ENCODE measurements at regions not wholly inside any gene's neighbourhood (a gene's known extent, or its start where the extent isn't known, plus 50 kb on each side); places are given as distances from the start of the nearest gene placed in this dataset.
"Not testable (repeated sequence)": the region's sequence is repeated elsewhere in the genome, so short reads cannot be mapped to it uniquely, and the experiment has no call there.

DNA sequence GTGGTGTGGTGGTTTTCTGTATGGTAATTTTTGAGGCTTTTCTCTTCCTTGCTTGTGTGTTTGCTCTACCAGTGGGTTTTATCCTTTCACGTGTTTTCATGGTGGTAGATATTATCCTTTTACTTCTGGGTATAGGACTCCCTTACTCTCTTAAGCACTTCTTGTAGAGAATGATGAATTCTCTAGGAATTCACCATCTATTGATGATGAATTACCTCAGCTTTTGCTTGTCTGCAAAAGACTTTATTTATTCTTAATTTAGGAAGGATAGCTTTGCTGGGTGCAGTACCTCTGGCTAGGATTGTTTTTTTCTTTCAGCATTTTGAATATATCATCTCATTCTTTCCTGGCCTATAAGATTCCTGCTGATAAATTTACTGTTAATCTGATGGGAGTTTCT, 415.3 kb downstream of the PDGFC start:
- POLR2A ChIA-PET, result no interaction called here
- CTCF ChIA-PET, result no interaction called here

DNA sequence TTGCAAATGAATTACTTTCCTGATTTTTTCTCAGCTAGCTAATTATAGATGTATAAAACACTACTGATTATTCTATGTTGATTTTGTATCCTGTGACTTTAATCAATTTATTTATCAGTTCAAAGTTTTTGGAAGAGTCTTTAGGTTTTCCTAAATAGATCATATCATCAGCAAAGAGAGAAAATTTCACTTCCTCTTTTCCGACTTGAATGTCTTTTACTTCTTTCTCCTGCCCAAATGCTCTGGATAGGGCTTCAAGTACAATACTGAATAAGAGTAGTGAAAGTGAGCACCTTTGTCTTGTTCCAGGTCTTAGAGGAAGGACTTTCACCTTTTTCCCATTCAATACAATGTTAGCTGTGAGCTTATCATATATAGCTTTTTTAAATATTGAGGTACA, 417.9 kb downstream of the PDGFC start:
- POLR2A ChIA-PET, result no interaction called here
- CTCF ChIA-PET, result no interaction called here

DNA sequence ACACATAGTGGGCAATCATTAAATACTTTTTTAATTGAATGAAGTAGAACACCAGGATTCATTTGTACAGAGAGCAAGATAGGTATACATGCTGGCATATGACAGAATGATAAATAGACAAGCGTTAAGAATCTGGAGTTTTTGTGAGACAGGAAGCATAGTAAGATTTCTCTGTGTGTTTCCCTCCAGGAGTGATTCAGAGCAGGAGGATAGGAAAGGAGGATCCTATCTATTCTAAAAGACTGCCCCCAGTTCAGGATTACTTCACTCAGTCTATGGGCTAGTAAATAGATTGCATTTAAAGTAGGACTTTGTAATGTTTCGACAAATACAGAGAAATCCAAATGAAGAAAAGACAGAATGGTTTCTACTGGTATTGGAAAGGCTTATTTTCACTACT, 423.7 kb downstream of the PDGFC start:
- ChIA-PET POLR2A (no interaction called here), CTCF (no interaction called here)

DNA sequence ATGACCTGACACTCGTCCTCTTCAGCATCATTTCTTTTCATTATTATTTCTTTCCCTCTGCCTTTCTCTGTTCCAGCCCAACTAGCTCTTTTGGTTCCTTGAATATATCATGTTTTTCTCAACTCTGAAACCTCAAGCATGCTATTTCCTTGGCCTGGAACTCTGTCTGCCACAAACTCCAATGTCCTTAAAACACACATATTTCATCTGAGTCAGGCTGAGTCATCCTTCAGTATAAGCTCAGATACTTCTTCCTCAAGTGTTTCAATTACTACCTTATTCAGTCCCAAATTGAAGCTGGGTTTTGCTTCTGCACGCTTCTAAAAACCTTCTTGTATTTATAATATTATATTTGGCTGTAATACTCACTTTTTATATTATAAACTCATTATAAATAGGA, 424.2 kb downstream of the PDGFC start:
- CTCF ChIA-PET, result no interaction called here
- POLR2A ChIA-PET, result no interaction called here

DNA sequence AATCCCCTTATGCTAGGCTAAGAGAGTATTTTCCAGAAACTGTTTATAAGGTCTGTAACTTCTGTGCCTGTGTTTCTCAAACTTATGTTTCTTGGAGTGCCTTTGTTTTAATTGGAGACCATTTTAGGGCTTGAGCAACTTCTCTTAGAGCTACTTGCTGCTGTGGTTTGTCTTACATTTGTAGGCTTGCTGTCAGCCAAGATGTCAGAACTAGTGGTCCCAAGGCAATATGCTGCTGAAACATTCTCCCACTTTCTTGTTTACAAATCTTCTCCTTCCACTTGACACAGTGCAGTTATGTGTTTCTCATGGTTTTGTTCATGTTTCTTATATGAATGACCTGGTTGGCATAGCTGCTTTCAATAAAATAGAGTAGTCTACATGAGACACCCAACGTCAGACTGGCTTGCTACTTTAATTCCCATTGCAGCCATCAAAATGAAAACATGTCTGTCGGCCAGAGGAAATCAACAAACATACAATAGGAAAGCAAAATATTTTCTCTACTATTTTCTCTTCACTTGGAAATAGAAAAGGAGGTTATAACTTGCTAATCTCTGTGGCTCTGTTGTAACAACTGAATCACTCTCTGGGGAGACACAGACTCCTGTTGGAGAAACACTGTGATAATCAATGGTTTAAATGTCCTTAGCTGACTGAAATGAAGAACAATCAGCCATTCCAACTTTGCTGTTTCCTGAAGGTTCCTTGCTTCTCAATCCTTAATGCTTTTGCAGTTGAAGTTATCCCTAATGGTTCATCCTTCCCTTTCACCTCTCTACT, 426.4 kb downstream of the PDGFC start:
- ChIA-PET CTCF (no interaction called here), POLR2A (no interaction called here)

DNA sequence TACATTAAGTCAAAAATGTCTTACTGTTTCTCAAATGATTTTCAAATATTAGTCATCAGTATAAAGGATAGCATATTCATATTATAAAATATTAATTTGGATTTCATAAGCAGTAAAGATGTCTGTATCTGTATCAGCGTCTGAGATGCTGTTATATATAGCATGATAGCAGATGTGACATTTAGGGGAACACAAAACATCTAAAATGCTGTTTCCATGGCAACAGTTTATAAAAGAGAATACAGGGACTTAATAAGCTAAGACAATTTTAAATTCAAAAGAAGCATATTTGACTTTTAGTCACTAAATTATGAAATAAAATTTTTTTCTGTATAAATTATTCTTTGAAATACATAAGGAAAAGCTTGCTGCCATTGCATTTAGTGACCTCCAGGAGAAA, 432.2 kb downstream of the PDGFC start:
- POLR2A ChIA-PET, result no interaction called here
- CTCF ChIA-PET, result no interaction called here

DNA sequence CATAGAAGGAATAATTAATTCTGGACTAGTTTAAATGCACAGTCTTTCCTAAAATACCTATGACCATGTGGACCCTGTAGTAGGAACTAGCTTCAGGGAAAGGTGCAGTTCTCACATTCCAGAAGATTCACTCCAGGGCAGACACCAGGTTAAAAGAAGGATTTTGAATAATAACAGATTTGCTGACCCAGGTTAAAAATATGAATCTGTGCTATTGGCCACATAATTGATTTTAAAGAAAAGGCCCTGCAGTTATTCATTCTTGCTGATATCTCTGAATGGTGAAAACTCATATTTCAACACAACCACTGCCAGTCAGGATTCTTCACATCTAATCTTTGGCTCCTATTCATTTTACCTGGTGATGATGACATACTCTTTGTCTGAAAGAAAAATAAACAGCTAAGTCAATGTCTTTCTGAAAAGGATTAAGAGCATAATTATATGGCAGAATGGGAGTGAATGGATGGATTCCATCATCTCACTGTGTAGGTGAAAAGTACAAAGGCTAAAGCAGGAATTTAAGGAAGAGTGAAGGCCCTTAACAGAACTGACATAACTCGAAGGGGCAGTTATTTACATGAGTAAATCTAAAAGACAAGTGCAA, 432.8 kb downstream of the PDGFC start:
- ChIA-PET CTCF (no interaction called here), POLR2A (no interaction called here)

DNA sequence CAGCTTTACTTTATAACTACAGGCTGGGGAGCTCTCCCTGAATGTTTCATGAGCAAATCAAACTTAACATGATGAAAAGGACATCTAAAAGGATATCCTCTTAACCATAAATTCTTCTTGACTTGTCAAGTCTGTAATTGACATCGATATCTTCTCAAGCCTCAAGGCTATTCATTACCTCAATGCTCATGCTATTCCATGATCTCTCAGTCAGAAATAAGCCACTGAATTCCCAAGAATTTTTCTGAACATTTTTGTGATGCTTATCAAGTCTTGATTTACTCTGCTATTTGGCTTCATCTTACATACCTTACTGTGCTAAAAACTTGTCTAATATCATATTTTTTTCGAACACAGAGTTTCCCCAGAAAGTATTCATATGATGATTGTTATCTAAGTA, 433.4 kb downstream of the PDGFC start:
- CTCF ChIA-PET, result no interaction called here
- POLR2A ChIA-PET, result no interaction called here

DNA sequence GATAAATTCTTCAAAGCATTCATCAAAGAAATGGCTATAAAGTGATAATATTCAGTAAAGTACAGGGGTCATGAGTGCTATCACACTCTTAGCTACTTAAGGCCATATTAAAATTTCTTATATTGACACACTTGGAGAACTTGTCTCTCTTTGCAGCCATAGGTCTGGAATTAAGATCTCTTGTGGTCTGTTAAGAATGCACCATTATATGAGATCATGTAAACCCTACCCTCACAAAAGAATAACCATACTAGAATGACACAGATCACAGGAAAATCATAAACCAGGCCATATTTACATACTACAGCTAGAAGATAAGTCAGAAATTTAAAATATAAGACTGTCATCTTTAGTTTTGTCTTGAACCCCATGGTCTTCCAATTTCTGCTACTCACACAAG, 434.3 kb downstream of the PDGFC start:
- ChIA-PET POLR2A (no interaction called here), CTCF (no interaction called here)

DNA sequence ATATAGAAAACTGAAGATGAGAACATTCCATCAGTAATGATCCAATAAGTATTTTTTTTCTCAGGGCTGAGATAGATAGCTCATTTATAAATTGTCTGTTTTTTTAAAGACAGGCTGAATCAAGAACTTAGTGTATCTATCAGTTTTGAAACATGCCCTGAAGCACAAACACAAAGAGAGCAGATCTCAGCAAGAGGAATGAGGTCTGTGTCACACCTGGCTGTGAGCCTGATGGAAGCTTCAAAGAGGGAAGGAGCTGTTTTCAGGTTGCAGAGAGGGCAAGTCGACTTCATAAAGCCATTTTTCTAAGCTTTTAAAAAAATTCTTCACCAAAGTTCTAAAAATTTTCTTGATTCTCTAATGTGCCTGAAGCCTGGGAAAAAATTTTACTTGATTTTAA, 434.9 kb downstream of the PDGFC start:
- ChIA-PET POLR2A (no interaction called here), CTCF (no interaction called here)

DNA sequence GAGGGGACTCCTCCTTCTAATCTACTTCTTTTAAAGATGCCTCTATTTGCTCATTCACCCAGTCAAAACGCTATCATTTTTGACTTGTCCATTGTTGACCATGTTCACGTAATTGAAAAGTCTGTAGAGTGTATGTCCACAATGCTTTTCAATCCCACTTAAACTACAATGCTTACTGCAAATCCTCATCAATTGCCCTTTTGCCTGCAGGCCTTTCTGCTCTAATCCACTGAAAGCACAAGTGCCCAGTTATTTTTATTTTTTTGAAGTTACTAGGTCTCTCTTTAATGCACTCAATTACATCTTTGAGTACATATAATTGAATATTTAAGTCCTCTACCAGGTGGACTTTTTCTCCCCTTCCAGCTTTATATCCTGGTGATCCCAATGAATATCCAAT, 437.4 kb downstream of the PDGFC start:
- CTCF ChIA-PET, result no interaction called here
- POLR2A ChIA-PET, result no interaction called here

DNA sequence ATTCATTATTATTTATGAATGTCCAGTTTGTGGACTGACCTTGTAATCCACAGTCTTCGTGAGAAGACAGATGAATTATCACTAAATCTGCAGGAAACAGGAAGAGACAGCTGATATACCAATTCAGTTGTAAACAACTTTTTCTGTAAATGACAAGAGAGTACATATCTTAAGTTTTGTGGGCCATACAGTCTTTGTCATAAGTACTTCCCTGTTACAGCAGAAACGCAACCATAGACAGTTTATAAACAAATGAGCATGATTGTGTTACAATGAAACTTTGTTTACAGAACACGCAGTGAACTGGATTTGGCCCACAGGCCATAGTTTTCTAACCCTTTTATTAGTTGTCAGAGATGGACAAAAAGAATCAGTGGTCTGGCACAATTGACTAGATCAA, 443.4 kb downstream of the PDGFC start:
- ChIA-PET POLR2A (no interaction called here), CTCF (no interaction called here)

DNA sequence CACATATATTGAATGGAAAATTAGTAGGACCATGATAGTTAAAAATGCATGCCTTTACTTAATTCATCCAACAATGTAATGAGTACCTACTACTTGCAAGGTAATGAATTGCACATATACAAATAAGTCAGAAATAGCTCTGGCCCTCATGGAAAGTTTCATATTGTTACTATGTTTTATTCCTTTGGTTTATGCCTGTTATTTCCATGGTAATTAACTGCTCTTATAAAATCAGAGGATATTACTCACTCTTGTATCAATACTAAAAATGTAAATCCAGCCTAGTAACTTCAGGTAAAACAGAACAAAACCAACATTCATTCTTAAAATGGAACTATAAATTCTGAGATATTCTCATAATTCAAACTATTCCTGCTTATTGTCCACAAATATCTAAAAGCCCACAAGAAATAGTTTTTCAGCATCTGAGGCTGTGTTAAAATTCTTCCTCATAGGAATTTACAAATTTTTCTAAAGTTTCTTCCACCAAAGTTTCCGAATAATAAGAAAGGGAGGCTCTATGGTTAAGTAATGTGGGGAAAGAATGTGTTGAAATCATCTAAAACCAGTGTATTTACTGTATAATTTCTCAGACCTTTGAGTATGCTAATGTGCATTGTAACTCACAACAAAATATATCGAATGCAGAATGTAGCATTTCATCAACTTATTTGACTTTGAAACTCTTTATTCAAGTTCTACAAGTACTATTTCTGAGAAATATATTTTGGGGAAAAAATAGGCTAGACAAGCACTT, 444.2 kb downstream of the PDGFC start:
- ChIA-PET POLR2A (no interaction called here), CTCF (no interaction called here)

DNA sequence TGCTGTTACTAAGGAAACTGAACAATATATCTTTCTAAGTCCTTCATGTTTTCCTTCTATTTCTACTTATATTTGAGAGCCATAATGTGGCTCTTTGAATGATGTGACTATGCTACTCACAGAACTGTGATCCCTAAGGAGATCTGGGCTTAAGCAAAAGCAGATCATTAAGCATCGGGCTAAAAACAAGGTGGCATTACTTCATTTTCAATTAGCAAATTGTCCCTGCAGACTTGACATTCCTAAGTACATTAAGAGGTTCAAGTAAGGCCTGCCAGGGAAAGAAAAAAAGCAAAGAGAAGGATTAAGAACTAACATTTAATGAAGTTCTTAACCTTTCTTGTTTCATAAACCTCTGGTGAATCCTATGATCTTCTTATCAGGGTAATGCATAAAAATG, 447.6 kb downstream of the PDGFC start:
- ChIA-PET POLR2A (no interaction called here), CTCF (no interaction called here)

DNA sequence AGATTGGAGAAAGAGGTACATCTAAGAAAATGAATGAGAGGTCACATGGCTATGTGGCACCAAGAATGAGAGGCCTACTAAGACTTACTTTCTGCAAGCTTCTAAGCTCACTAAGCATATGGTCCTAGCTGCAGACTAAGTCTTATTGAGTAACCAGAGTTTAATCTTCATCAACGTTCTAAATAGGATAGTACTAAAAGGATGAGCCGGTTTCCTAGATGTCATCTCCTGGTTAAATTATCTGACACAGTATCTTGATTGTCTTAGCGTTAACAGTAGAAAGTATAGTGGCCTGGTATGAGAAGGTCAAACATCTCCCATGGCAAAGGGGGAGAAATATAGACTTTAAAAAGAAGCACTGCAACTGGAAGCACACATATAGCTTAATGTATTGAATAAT, 448.1 kb downstream of the PDGFC start:
- CTCF ChIA-PET, result no interaction called here
- POLR2A ChIA-PET, result no interaction called here

DNA sequence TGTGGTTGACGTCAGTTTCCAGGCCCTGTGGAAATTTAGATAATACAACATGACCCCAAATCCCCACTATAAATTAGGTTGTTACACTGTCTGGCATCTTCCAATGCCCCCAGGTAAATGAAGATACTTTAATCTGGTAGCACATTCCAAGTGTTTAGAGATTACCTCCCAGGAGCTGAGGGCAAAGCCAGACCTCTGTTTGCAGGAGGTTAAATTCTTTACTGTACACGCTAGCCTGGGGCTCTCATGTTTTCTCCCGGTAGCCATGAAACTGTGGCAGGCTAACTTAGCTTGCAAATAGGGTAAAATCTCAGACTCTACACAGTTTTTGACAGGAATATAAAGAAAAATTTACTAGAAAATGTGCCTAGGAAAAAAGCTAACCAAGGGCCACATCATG, 450.0 kb downstream of the PDGFC start:
- ChIA-PET CTCF (no interaction called here), POLR2A (no interaction called here)

DNA sequence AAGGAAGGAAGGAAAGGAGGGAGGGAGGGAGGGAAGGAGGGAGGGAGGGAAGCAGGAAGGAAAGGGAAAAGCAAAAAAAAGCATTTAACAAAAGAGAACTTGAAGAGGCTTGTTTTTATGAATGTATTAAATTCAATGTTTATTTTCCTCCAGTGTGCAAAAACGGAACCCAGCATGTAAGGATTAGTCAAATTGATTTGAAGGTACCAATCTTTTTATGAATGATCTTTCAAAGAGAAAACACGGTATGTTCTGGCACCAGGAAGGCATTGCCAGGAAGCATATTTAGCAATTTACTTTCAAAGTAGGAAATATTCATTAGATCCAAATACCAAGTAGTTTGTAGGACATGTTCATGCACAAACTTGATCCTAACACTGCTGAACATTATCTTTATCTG, 453.6 kb downstream of the PDGFC start:
- ChIA-PET POLR2A (no interaction called here), CTCF (no interaction called here)

DNA sequence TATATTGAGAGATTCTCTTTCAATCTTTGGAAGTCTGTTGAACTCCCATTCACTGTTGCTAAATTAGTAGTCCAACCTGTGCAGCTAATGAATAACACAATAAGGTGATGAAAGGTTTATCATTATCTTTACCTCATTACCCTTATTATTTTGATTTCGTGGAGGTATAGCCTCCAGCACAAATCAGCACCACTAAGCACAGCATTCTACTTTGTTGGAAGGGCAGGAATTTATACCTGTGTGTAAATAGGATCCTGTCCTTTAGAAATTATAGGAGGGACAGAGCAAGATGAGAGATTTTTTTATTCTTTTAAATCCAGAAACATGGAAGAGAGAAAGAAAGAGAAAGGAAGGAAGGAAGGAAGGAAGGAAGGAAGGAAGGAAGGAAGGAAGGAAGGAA, 454.1 kb downstream of the PDGFC start:
- POLR2A ChIA-PET, result interaction anchor here (0.6 kb wide), 1 partner anchor 592 kb away, joined by 3 read pairs; no protein-coding TSS in a partner anchor

DNA sequence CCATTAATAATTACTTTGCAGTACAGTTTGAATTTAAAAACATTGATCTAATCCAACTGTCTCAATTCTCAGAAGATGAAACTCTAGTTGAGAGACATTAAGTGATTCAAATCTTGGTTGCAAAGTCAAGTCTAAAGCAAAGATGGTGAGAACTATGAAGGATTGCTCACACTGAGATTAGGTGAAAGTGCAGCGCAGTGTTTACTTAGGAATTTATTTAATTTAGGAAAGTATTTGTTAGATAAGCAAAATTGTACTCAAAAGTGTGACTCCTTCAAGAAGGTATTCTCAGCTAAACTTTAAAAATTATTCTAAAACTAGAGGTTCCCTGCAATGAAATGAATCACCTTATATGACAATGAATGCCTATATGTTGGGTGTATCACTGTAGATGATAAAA, 454.9 kb downstream of the PDGFC start:
- ChIA-PET CTCF (no interaction called here), POLR2A (no interaction called here)

More for the DNA sequence above, 454.1 kb downstream of the PDGFC start:
- CTCF ChIA-PET, result no interaction called here

DNA sequence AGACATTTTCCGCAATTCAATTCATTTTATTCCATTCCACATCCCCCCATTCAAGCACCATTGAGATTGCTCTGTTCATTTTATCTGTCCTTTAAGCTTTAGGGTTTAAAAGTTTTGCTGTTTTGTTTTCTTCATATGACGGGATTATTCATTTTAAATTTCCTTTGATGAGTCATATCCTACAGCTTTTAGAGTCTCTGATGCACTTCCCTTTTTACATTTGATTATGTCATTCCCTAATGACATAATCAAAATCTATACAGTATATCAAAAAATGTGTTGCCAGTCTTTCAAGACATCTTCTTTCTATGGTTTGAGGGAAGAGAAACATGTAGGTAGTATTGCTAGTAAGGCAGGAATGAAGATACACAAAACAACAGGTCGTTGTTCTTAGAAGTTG, 456.3 kb downstream of the PDGFC start:
- CTCF ChIA-PET, result no interaction called here
- POLR2A ChIA-PET, result no interaction called here

DNA sequence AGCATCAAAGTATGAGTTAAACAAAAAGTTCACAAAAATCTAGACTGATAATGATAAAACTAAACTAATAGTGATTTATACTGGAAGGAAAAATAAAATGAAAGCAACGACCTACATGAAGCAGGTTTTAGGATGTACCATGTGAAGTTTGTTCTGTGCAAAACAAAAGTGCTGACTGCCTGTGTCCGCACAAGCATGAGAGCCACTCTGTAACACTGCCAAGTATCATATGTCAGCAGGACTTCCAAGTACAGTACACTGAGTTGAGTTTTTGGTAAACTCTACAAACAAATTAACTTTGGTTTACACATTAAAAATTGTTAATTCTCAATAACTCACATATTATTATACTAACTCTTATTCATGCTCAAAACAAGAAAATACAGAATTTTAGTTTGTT, 459.0 kb downstream of the PDGFC start:
- CTCF ChIA-PET, result no interaction called here
- POLR2A ChIA-PET, result no interaction called here

DNA sequence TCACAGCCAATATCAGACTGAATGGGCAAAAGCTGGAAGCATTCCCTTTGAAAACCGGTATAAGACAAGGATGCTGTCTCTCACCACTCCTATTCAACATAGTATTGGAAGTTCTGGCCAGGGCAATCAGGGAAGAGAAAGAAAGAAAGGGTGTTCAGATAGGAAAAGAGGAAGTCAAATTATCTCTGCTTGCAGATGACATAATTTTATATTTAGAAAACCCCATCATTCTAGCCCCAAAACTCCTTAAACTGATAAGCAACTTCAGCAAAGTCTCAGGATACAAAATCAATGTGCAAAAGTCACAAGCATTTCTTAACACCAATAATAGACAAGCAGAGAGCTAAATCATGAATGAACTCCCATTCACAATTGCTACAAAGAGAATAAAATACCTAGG, 461.7 kb downstream of the PDGFC start:
- CTCF ChIA-PET, POLR2A ChIA-PET: not testable (repeated sequence)
